ENCODE measurements at regions not wholly inside any gene's neighbourhood (a gene's known extent, or its start where the extent isn't known, plus 50 kb on each side); places are given as distances from the start of the nearest gene placed in this dataset.

DNA sequence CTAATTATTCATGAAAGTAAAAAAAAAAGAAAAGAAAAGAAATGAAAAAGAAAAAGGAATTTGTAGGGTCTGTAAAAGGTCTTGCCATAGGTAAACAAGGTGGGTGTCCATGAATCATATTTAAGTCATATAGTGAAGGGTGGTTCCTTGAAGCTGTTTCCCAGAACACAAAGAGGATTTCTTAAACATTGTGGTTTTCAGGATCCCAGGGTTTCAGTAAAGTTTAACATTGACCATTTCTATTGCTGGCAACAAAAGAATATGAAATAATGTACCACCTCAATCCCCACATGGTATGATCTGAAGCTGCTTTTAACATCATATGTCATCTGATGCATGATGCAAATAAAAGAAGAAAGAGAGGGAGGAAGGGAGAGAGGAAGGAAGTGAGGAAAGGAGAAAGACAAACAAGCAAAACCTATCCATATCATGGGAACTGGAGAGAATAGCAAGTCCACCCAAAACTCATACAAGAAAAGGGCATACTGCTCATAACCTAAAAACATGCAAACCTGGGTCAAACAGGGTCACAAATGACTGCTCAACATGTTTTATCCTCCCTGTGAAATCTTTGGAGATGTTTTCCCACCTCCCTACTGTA lies 663.5 kb downstream of the SORCS1 start:
- Histone ChIP-seq H3K27ac (ENCODE audit: low read depth, low read length, poor library complexity, severe bottlenecking) (no peak overlapping the region), H3K9me3 (ENCODE audit: low read length) (no peaks in the 10 kb centered on the region), H3K9me2 (ENCODE audit: insufficient read depth, low read length) (no peaks in the 10 kb centered on the region), H3K4me3 (ENCODE audit: low read depth, low read length, poor library complexity, severe bottlenecking) (no peak overlapping the region), H4K20me1 (ENCODE audit: insufficient read depth, low read length) (no peaks in the 10 kb centered on the region), H3K4me1 (ENCODE audit: insufficient read depth, low read length, poor library complexity, severe bottlenecking) (no peaks in the 10 kb centered on the region), H3K4me2 (ENCODE audit: low read length) (no peak overlapping the region), H2AFZ (ENCODE audit: low read length) (no peak overlapping the region), H3K36me3 (ENCODE audit: insufficient read depth, low read length) (no peaks in the 10 kb centered on the region), H3K79me2 (ENCODE audit: insufficient read depth, low read depth, low read length) (no peaks in the 10 kb centered on the region)
- TF ChIP-seq EZH2phosphoT487 (IDR thresholded peaks at IDR 0.05; ENCODE audit: borderline replicate concordance, low read depth, low read length), result no peak
- TF ChIP-seq, protein P1, sequence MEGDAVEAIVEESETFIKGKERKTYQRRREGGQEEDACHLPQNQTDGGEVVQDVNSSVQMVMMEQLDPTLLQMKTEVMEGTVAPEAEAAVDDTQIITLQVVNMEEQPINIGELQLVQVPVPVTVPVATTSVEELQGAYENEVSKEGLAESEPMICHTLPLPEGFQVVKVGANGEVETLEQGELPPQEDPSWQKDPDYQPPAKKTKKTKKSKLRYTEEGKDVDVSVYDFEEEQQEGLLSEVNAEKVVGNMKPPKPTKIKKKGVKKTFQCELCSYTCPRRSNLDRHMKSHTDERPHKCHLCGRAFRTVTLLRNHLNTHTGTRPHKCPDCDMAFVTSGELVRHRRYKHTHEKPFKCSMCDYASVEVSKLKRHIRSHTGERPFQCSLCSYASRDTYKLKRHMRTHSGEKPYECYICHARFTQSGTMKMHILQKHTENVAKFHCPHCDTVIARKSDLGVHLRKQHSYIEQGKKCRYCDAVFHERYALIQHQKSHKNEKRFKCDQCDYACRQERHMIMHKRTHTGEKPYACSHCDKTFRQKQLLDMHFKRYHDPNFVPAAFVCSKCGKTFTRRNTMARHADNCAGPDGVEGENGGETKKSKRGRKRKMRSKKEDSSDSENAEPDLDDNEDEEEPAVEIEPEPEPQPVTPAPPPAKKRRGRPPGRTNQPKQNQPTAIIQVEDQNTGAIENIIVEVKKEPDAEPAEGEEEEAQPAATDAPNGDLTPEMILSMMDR (conservative IDR thresholded peaks at IDR 0.05; ENCODE audit: low read length), result no peak
- DNase-seq (ENCODE audit: low spot score), result no peak
- no TSS peak for BruUV-seq (replicated peaks)
- ChIA-PET CTCF (ENCODE audit: unreplicated experiment) (no interaction called here), POLR2A (no interaction called here)
- intact Hi-C loops (cut with micrococcal nuclease; ENCODE audit: unreplicated experiment), result no loop called here

GRCh38 chr10:106500041-106500924 lies 664.2 kb downstream of the SORCS1 start:
- no peak for DNase-seq (ENCODE audit: low spot score)
- H3K4me3 ChIP-seq (ENCODE audit: low read depth, low read length, poor library complexity, severe bottlenecking), result no peak overlapping the region
- BruUV-seq (replicated peaks), result no TSS peak
- H2AFZ ChIP-seq (ENCODE audit: low read length), result no peak overlapping the region
- no peak overlapping the region for H3K4me2 ChIP-seq (ENCODE audit: low read length)
- H3K36me3 ChIP-seq (ENCODE audit: insufficient read depth, low read length), result no peaks in the 10 kb centered on the region
- no peaks in the 10 kb centered on the region for H3K79me2 ChIP-seq (ENCODE audit: insufficient read depth, low read depth, low read length)
- ChIA-PET CTCF (ENCODE audit: unreplicated experiment) (no interaction called here), POLR2A (no interaction called here)
- no peaks in the 10 kb centered on the region for H3K9me2 ChIP-seq (ENCODE audit: insufficient read depth, low read length)
- H3K4me1 ChIP-seq (ENCODE audit: insufficient read depth, low read length, poor library complexity, severe bottlenecking), result no peaks in the 10 kb centered on the region
- H3K27ac ChIP-seq (ENCODE audit: low read depth, low read length, poor library complexity, severe bottlenecking), result no peak overlapping the region
- H3K9me3 ChIP-seq (ENCODE audit: low read length), result no peaks in the 10 kb centered on the region
- intact Hi-C loops (cut with micrococcal nuclease; ENCODE audit: unreplicated experiment), result no loop called here
- no peak for TF ChIP-seq EZH2phosphoT487 (IDR thresholded peaks at IDR 0.05; ENCODE audit: borderline replicate concordance, low read depth, low read length)
- TF ChIP-seq, protein P1 (conservative IDR thresholded peaks at IDR 0.05; ENCODE audit: low read length), result no peak
- no peaks in the 10 kb centered on the region for H4K20me1 ChIP-seq (ENCODE audit: insufficient read depth, low read length)

DNA sequence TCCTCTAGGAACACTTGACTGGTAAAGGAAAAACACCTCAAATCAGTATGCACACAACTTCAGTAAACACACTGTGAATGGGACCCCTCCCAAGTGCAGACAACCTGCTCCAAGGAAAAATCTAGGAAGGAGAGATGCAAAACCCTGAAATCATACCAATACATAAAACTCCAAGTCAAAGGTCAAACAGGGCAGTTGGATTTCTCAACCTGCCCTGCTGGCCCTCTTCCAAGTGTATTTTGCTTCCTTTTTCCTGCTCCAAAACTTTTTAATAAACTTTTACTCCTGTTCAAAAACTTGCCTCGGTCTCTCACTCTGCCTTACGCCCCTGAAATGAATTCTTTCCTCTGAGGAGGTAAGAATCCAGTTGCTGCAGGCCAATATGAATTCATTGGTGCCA lies 665.1 kb downstream of the SORCS1 start:
- DNase-seq (ENCODE audit: low spot score), result no peak
- TF ChIP-seq, protein P1 (conservative IDR thresholded peaks at IDR 0.05; ENCODE audit: low read length), result no peak
- TF ChIP-seq EZH2phosphoT487 (IDR thresholded peaks at IDR 0.05; ENCODE audit: borderline replicate concordance, low read depth, low read length), result no peak
- Histone ChIP-seq H3K27ac (ENCODE audit: low read depth, low read length, poor library complexity, severe bottlenecking) (no peak overlapping the region), H3K9me2 (ENCODE audit: insufficient read depth, low read length) (no peaks in the 10 kb centered on the region), H4K20me1 (ENCODE audit: insufficient read depth, low read length) (no peaks in the 10 kb centered on the region), H3K4me1 (ENCODE audit: insufficient read depth, low read length, poor library complexity, severe bottlenecking) (no peaks in the 10 kb centered on the region), H3K36me3 (ENCODE audit: insufficient read depth, low read length) (no peaks in the 10 kb centered on the region), H2AFZ (ENCODE audit: low read length) (no peak overlapping the region), H3K4me3 (ENCODE audit: low read depth, low read length, poor library complexity, severe bottlenecking) (no peak overlapping the region), H3K9me3 (ENCODE audit: low read length) (no peaks in the 10 kb centered on the region), H3K4me2 (ENCODE audit: low read length) (no peak overlapping the region), H3K79me2 (ENCODE audit: insufficient read depth, low read depth, low read length) (no peaks in the 10 kb centered on the region)
- intact Hi-C loops (cut with micrococcal nuclease; ENCODE audit: unreplicated experiment), result no loop called here
- no TSS peak for BruUV-seq (replicated peaks)
- POLR2A ChIA-PET, result interaction anchor here (0.6 kb wide), 1 partner anchor 1793 kb away, joined by 3 read pairs; no protein-coding TSS in a partner anchor
- CTCF ChIA-PET (ENCODE audit: unreplicated experiment), result no interaction called here
